ENCODE measurements at regions not wholly inside any gene's neighbourhood (a gene's known extent, or its start where the extent isn't known, plus 50 kb on each side); places are given as distances from the start of the nearest gene placed in this dataset.
"Not testable (repeated sequence)": the region's sequence is repeated elsewhere in the genome, so short reads cannot be mapped to it uniquely, and the experiment has no call there.

DNA sequence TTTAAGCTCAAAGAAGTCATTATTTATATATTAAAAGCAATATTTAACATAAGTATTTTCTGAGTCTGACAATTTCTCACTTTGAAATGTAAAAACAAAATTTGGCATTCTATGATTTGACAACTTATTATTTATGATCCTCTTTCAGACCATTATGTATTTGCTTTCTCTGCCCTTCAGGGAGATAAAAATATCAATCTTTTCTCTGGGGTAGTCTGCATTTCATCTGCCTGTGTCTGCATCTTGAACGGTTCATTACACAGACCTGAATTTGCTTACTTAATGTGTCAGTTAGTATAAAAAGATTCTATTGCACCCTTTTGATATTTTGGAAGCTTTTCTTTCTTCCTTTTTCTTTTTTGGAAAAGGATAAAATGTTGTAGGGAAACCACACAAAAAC, 354.0 kb upstream of the RGS17 start:
- peaks cover 0 to 5% (median 0%) of the 10 kb centered on the region in 5 donors for H3K36me3 Mint-ChIP-seq
- CTCF ChIA-PET = no interaction called here
- Histone ChIP-seq H3K27ac (ENCODE audit: low read depth, low read length) (no peak overlapping the region), H3K36me3 (ENCODE audit: control insufficient read depth in 2 of 3, insufficient read depth in 3 of 3, low read length in 3 of 3) (no peaks in the 10 kb centered on the region), H3K9me3 (ENCODE audit: control insufficient read depth in 2 of 3, low read length in 3 of 3) (peaks cover 0 to 3% (median 0%) of the 10 kb centered on the region in 3 experiments), H3K4me3 (ENCODE audit: low read length) (no peak overlapping the region), H3K4me1 (ENCODE audit: control insufficient read depth in 2 of 2, insufficient read depth in 2 of 2, low read length in 2 of 2) (no peaks in the 10 kb centered on the region), H3K27me3 (ENCODE audit: control insufficient read depth in 2 of 2, insufficient read depth in 2 of 2, low read length in 2 of 2) (no peaks in the 10 kb centered on the region)
- POLR2A ChIA-PET = no interaction called here
- no peak overlapping the region for H3K27ac Mint-ChIP-seq
- intact Hi-C loops (cut with micrococcal nuclease) = no loop called here
- ATAC-seq = no peak
- H3K4me1 Mint-ChIP-seq = peaks cover 0 to 1% (median 0%) of the 10 kb centered on the region in 7 donors
- peaks cover 0 to 5% (median 0%) of the 10 kb centered on the region in 11 donors for H3K9me3 Mint-ChIP-seq
- DNase-seq = no peak
- H3K4me3 Mint-ChIP-seq = no peak overlapping the region
- peaks cover 0 to 5% (median 0%) of the 10 kb centered on the region in 5 donors for H3K27me3 Mint-ChIP-seq

DNA sequence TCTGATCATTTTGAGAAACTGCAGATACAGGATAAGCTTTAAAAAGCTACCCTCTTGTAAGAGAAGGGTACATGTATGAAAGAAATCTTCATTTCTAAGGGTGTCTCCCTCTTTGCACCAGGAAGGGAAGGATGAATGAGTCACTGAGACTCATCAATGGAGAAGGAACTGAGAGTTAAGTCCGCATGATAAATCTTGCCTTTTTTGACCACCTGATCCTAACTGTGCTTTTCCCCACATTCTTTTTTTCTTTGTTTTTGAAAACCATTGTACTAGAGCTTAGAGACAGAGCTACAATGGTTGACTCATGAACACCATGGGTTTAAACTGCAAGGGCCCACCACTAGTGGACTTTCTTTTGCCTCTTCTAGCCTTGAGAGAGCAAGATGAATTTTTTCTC, 353.0 kb upstream of the RGS17 start:
- CTCF ChIA-PET = no interaction called here
- peaks cover 0 to 5% (median 0%) of the 10 kb centered on the region in 11 donors for H3K9me3 Mint-ChIP-seq

DNA sequence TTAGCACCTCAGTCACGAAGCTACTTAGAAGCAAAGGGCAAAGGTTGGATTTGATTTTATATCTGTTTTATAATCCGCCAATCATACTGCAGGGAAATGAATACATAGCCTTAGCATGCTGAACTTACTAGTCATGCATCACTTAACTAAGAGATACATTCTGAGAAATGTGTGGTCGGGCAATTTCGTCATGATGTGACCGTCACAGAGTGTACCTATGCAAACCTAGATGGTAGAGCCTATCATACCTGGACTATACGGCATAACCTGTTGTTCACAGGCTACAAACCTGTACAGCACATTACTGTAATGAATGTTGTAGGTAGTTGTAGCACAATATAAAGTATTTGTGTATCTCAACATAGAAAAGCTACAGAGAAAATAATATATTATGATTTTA, 345.2 kb upstream of the RGS17 start:
- no peak for ATAC-seq
- H3K4me1 ChIP-seq (ENCODE audit: control insufficient read depth in 2 of 2, insufficient read depth in 2 of 2, low read length in 2 of 2) = no peaks in the 10 kb centered on the region
- intact Hi-C loops (cut with micrococcal nuclease) = no loop called here
- Mint-ChIP-seq H3K4me1 (no peaks in the 10 kb centered on the region), H3K4me3 (no peak overlapping the region), H3K9me3 (peaks cover 0 to 5% (median 0%) of the 10 kb centered on the region in 11 donors), H3K36me3 (no peaks in the 10 kb centered on the region), H3K27me3 (no peaks in the 10 kb centered on the region), H3K27ac (no peak overlapping the region)
- no peaks in the 10 kb centered on the region for H3K36me3 ChIP-seq (ENCODE audit: control insufficient read depth in 2 of 3, insufficient read depth in 3 of 3, low read length in 3 of 3)
- no peaks in the 10 kb centered on the region for H3K9me3 ChIP-seq (ENCODE audit: control insufficient read depth in 2 of 3, low read length in 3 of 3)
- POLR2A ChIA-PET = no interaction called here
- CTCF ChIA-PET = interaction anchor here (0.7 kb wide), 1 partner anchor 62 kb away, joined by 3 read pairs; no protein-coding TSS in a partner anchor
- H3K27me3 ChIP-seq (ENCODE audit: control insufficient read depth in 2 of 2, insufficient read depth in 2 of 2, low read length in 2 of 2) = no peaks in the 10 kb centered on the region
- DNase-seq = no peak
- H3K4me3 ChIP-seq (ENCODE audit: low read length) = no peak overlapping the region
- H3K27ac ChIP-seq (ENCODE audit: low read depth, low read length) = no peak overlapping the region

More for the DNA sequence above, 353.0 kb upstream of the RGS17 start:
- DNase-seq (no peak), ATAC-seq (no peak)
- peaks cover 0 to 5% (median 0%) of the 10 kb centered on the region in 5 donors for H3K36me3 Mint-ChIP-seq
- H3K4me3 Mint-ChIP-seq = no peak overlapping the region
- Histone ChIP-seq H3K9me3 (ENCODE audit: control insufficient read depth in 2 of 3, low read length in 3 of 3) (peaks cover 0 to 3% (median 0%) of the 10 kb centered on the region in 3 experiments), H3K27me3 (ENCODE audit: control insufficient read depth in 2 of 2, insufficient read depth in 2 of 2, low read length in 2 of 2) (no peaks in the 10 kb centered on the region), H3K4me3 (ENCODE audit: low read length) (no peak overlapping the region), H3K27ac (ENCODE audit: low read depth, low read length) (no peak overlapping the region), H3K36me3 (ENCODE audit: control insufficient read depth in 2 of 3, insufficient read depth in 3 of 3, low read length in 3 of 3) (no peaks in the 10 kb centered on the region), H3K4me1 (ENCODE audit: control insufficient read depth in 2 of 2, insufficient read depth in 2 of 2, low read length in 2 of 2) (no peaks in the 10 kb centered on the region)
- H3K4me1 Mint-ChIP-seq = peaks cover 0 to 1% (median 0%) of the 10 kb centered on the region in 7 donors
- POLR2A ChIA-PET = no interaction called here
- peaks cover 0 to 5% (median 0%) of the 10 kb centered on the region in 5 donors for H3K27me3 Mint-ChIP-seq
- intact Hi-C loops (cut with micrococcal nuclease) = no loop called here
- no peak overlapping the region for H3K27ac Mint-ChIP-seq

DNA sequence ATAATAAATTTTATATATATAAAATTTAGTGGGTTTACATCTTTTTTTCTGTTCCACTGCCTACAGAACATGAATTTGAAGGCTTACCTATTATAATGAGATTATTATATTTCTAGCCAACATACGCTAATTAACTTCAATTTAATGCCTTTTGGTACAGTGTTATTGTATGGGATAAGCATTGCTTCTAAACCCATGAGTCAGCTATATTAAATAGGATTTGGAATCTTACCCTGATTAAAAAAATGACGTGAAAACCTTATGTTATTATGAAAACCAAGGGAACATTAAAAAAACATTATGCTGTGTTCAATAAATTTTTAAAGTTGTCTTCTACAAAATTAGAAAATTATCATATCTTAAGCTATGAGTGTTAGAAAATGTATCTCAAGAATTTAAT, 334.0 kb upstream of the RGS17 start:
- intact Hi-C loops (cut with micrococcal nuclease) = no loop called here
- ChIA-PET CTCF (no interaction called here), POLR2A (no interaction called here)
- Histone ChIP-seq H3K4me3 (ENCODE audit: low read length) (no peak overlapping the region), H3K27ac (ENCODE audit: low read depth, low read length) (no peak overlapping the region), H3K9me3 (ENCODE audit: control insufficient read depth in 2 of 3, low read length in 3 of 3) (no peaks in the 10 kb centered on the region), H3K27me3 (ENCODE audit: control insufficient read depth in 2 of 2, insufficient read depth in 2 of 2, low read length in 2 of 2) (no peaks in the 10 kb centered on the region), H3K4me1 (ENCODE audit: control insufficient read depth in 2 of 2, insufficient read depth in 2 of 2, low read length in 2 of 2) (no peaks in the 10 kb centered on the region), H3K36me3 (ENCODE audit: control insufficient read depth in 2 of 3, insufficient read depth in 3 of 3, low read length in 3 of 3) (no peaks in the 10 kb centered on the region)
- Mint-ChIP-seq H3K36me3 (no peaks in the 10 kb centered on the region), H3K27ac (no peak overlapping the region), H3K9me3 (peaks cover 0 to 5% (median 0%) of the 10 kb centered on the region in 11 donors), H3K27me3 (no peaks in the 10 kb centered on the region), H3K4me3 (no peak overlapping the region), H3K4me1 (no peaks in the 10 kb centered on the region)
- ATAC-seq = no peak
- no peak for DNase-seq

DNA sequence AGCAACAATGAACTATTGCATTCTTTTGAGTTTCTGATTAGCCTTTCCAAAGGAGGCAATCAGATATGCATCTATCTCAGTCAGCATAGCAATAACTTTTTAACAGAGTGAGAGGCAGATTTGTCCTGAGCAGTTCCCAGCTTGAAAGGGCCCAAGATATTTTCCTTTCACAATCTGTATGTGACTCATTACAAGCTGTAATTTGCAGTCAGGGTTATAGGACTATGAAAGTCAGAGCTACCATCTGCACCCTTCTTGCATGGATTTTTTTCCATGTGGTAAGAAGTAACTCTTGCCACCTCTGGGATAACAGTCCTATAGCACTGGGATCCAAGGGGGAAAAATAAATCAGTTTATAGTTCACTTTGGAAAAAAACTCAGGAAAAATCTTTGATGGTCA, 318.2 kb upstream of the RGS17 start:
- Histone ChIP-seq H3K4me3 (ENCODE audit: low read length) (no peak overlapping the region), H3K27ac (ENCODE audit: low read depth, low read length) (no peak overlapping the region), H3K27me3 (ENCODE audit: control insufficient read depth in 2 of 2, insufficient read depth in 2 of 2, low read length in 2 of 2) (no peaks in the 10 kb centered on the region), H3K36me3 (ENCODE audit: control insufficient read depth in 2 of 3, insufficient read depth in 3 of 3, low read length in 3 of 3) (no peaks in the 10 kb centered on the region), H3K9me3 (ENCODE audit: control insufficient read depth in 2 of 3, low read length in 3 of 3) (no peaks in the 10 kb centered on the region), H3K4me1 (ENCODE audit: control insufficient read depth in 2 of 2, insufficient read depth in 2 of 2, low read length in 2 of 2) (no peaks in the 10 kb centered on the region)
- Mint-ChIP-seq H3K27ac (no peak overlapping the region), H3K4me3 (no peak overlapping the region), H3K4me1 (no peaks in the 10 kb centered on the region), H3K27me3 (no peaks in the 10 kb centered on the region), H3K9me3 (peaks cover 0 to 14% (median 3%) of the 10 kb centered on the region in 11 donors), H3K36me3 (no peaks in the 10 kb centered on the region)
- no peak for DNase-seq
- ChIA-PET CTCF (no interaction called here), POLR2A (no interaction called here)
- ATAC-seq = no peak
- intact Hi-C loops (cut with micrococcal nuclease) = no loop called here

DNA sequence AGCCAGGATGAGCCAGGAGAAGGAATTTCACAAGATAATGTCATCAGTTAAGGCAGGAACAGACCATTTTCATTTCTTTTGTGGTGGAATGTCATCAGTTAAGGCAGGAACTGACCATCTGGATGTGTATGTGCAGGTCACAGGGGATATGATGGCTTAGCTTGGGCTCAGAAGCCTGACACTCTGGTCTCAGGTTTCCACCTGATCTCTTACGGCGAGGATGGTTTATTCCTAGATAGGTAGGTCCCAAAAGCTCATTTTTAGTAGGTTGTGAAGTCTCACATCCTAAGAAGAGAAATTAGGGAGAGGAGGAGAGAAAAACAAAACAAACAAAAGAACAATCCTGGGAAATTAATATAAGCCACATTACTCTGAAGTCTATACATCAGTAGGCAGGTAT, 311.7 kb upstream of the RGS17 start:
- H3K4me1 Mint-ChIP-seq; DNase-seq; CTCF ChIA-PET; H3K27ac ChIP-seq (ENCODE audit: low read depth, low read length); H3K36me3 Mint-ChIP-seq; H3K27ac Mint-ChIP-seq; POLR2A ChIA-PET; H3K27me3 Mint-ChIP-seq; H3K27me3 ChIP-seq (ENCODE audit: control insufficient read depth in 2 of 2, insufficient read depth in 2 of 2, low read length in 2 of 2); H3K36me3 ChIP-seq (ENCODE audit: control insufficient read depth in 2 of 3, insufficient read depth in 3 of 3, low read length in 3 of 3); intact Hi-C loops (cut with micrococcal nuclease); H3K4me3 Mint-ChIP-seq; ATAC-seq; H3K4me3 ChIP-seq (ENCODE audit: low read length); H3K9me3 ChIP-seq (ENCODE audit: control insufficient read depth in 2 of 3, low read length in 3 of 3); H3K4me1 ChIP-seq (ENCODE audit: control insufficient read depth in 2 of 2, insufficient read depth in 2 of 2, low read length in 2 of 2): not testable (repeated sequence)
- peaks cover 0 to 12% (median 3%) of the 10 kb centered on the region in 11 donors for H3K9me3 Mint-ChIP-seq

DNA sequence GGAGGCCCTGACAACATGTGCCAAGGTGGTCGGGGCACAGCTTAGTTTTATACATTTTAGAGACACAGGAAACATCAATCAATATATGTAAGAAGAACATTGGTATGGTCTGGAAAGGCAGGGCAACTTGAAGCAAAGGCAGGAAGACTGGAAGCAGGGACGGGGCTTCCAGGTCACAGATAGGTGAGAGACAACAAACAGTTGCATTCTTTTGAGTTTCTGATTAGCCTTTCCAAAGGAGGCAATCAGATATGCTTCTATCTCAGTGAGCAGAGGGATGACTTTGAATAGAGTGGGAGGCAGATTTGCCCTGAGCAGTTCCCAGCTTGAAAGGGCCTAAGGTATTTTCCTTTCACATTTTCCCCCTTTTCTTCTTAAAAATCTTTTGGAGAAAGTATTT, 311.0 kb upstream of the RGS17 start:
- CTCF ChIA-PET = no interaction called here

More for the DNA sequence above, 311.0 kb upstream of the RGS17 start:
- Mint-ChIP-seq H3K9me3 (peaks cover 0 to 12% (median 3%) of the 10 kb centered on the region in 11 donors), H3K36me3 (no peaks in the 10 kb centered on the region), H3K4me3 (no peak overlapping the region), H3K27ac (no peak overlapping the region), H3K4me1 (no peaks in the 10 kb centered on the region), H3K27me3 (peaks cover 0 to 4% (median 0%) of the 10 kb centered on the region in 5 donors)
- DNase-seq (no peak), ATAC-seq (no peak)
- Histone ChIP-seq H3K36me3 (ENCODE audit: control insufficient read depth in 2 of 3, insufficient read depth in 3 of 3, low read length in 3 of 3) (no peaks in the 10 kb centered on the region), H3K4me1 (ENCODE audit: control insufficient read depth in 2 of 2, insufficient read depth in 2 of 2, low read length in 2 of 2) (no peaks in the 10 kb centered on the region), H3K9me3 (ENCODE audit: control insufficient read depth in 2 of 3, low read length in 3 of 3) (no peaks in the 10 kb centered on the region), H3K27me3 (ENCODE audit: control insufficient read depth in 2 of 2, insufficient read depth in 2 of 2, low read length in 2 of 2) (no peaks in the 10 kb centered on the region), H3K27ac (ENCODE audit: low read depth, low read length) (no peak overlapping the region), H3K4me3 (ENCODE audit: low read length) (no peak overlapping the region)
- POLR2A ChIA-PET = no interaction called here
- intact Hi-C loops (cut with micrococcal nuclease) = no loop called here

Data from naive thymus-derived CD4-positive, alpha-beta T cell (primary cell).